ENCODE measurements at regions not wholly inside any gene's neighbourhood (a gene's known extent, or its start where the extent isn't known, plus 50 kb on each side); places are given as distances from the start of the nearest gene placed in this dataset.

GRCh38 chr4:178140326-178140915 is 698.2 kb upstream of the AGA start:
- H3K27ac ChIP-seq: no peak overlapping the region
- ATAC-seq (no peak), DNase-seq (no peak)
- peaks cover 0 to 48% of the 10 kb centered on the region in 2 donors for H3K9me3 ChIP-seq
- intact Hi-C loops (cut with DNase I): no loop called here
- H3K4me1 ChIP-seq: no peaks in the 10 kb centered on the region
- no peaks in the 10 kb centered on the region for H3K36me3 ChIP-seq
- no peaks in the 10 kb centered on the region for H3K27me3 ChIP-seq
- TF ChIP-seq, protein P1, sequence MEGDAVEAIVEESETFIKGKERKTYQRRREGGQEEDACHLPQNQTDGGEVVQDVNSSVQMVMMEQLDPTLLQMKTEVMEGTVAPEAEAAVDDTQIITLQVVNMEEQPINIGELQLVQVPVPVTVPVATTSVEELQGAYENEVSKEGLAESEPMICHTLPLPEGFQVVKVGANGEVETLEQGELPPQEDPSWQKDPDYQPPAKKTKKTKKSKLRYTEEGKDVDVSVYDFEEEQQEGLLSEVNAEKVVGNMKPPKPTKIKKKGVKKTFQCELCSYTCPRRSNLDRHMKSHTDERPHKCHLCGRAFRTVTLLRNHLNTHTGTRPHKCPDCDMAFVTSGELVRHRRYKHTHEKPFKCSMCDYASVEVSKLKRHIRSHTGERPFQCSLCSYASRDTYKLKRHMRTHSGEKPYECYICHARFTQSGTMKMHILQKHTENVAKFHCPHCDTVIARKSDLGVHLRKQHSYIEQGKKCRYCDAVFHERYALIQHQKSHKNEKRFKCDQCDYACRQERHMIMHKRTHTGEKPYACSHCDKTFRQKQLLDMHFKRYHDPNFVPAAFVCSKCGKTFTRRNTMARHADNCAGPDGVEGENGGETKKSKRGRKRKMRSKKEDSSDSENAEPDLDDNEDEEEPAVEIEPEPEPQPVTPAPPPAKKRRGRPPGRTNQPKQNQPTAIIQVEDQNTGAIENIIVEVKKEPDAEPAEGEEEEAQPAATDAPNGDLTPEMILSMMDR (IDR thresholded peaks at IDR 0.05): no peak
- H3K4me3 ChIP-seq: no peak overlapping the region

- Histone ChIP-seq H3K9me3 (peaks cover 0 to 38% of the 10 kb centered on the region in 2 donors), H3K4me1 (no peaks in the 10 kb centered on the region), H3K27me3 (no peaks in the 10 kb centered on the region), H3K4me3 (no peak overlapping the region), H3K36me3 (no peaks in the 10 kb centered on the region), H3K27ac (no peak overlapping the region)
- TF ChIP-seq, protein P1 (IDR thresholded peaks at IDR 0.05): no peak
- ATAC-seq: no peak
- DNase-seq: no peak
- intact Hi-C loops (cut with DNase I): no loop called here
Measured at GRCh38 chr4:178142724-178143123, 700.5 kb upstream of the AGA start.

GRCh38 chr4:178148106-178148505 is 705.9 kb upstream of the AGA start:
- DNase-seq (no peak), ATAC-seq (no peak)
- H3K4me1 ChIP-seq: no peaks in the 10 kb centered on the region
- H3K4me3 ChIP-seq: no peak overlapping the region
- TF ChIP-seq, protein P1 (IDR thresholded peaks at IDR 0.05): no peak
- H3K27ac ChIP-seq: no peak overlapping the region
- intact Hi-C loops (cut with DNase I): no loop called here
- H3K36me3 ChIP-seq: no peaks in the 10 kb centered on the region
- peaks cover 0 to 4% of the 10 kb centered on the region in 2 donors for H3K9me3 ChIP-seq
- no peaks in the 10 kb centered on the region for H3K27me3 ChIP-seq

DNA sequence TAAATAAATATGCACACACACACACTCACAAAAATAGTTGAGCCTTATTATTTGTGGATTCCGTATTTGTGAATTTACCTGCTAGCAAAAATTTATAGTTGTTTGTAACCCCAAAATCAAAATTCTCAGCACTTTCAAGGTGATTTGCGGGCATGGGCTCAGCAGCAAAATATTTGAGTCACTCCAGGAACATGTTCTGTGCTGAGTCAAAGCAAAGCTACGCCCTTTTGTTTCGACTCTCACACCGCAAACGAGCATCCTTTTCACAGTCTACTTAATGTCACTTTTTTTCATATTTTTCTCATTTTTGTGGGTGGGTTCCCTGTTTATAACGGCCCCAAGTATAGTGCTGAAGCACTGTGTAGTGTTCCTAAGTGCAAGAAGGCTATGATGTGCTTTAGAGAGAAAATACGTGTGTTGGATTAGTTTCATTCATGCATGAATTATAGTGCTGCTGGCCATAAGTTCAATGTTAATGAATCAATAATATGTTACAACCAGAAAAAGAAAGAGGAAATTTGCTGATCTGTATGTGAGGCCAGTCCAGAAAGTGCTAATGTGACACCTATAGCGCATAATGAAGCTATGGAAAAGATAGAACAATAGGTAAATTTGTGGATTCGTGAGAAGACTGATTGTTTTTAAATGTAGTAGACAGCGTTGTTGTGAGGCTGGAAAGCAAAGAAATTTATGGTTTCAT is 723.2 kb upstream of the AGA start:
- no peak overlapping the region for H3K27ac ChIP-seq
- no peaks in the 10 kb centered on the region for H3K36me3 ChIP-seq
- H3K4me3 ChIP-seq: no peak overlapping the region
- ATAC-seq (no peak), DNase-seq (no peak)
- no peaks in the 10 kb centered on the region for H3K27me3 ChIP-seq
- TF ChIP-seq, protein P1 (IDR thresholded peaks at IDR 0.05): no peak
- no peaks in the 10 kb centered on the region for H3K4me1 ChIP-seq
- H3K9me3 ChIP-seq: peaks cover 0 to 26% of the 10 kb centered on the region in 2 donors
- intact Hi-C loops (cut with DNase I): no loop called here

DNA sequence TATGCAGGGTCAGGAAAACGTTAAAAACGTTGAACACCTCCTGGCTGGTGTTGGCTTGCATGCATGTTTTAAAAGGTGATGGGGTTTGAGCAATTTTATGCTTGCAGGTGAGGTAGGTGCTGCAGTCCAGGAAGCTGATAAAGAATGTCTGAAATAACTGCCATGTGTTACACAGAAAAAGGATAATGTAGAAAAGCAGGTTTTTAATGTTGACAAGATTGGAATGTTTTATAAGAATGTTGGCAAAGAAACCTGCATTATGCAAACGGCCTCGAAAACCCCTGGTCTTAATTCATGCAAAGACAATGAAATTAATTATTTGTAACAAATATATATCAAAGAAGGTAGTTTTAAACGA is 723.7 kb upstream of the AGA start:
- DNase-seq (no peak), ATAC-seq (no peak)
- TF ChIP-seq, protein P1 (IDR thresholded peaks at IDR 0.05): no peak
- Histone ChIP-seq H3K4me3 (no peak overlapping the region), H3K36me3 (no peaks in the 10 kb centered on the region), H3K27ac (no peak overlapping the region), H3K9me3 (peaks cover 0 to 23% of the 10 kb centered on the region in 2 donors), H3K4me1 (no peaks in the 10 kb centered on the region), H3K27me3 (no peaks in the 10 kb centered on the region)
- intact Hi-C loops (cut with DNase I): no loop called here
